ENCODE measurements at regions not wholly inside any gene's neighbourhood (a gene's known extent, or its start where the extent isn't known, plus 50 kb on each side); places are given as distances from the start of the nearest gene placed in this dataset.

DNA sequence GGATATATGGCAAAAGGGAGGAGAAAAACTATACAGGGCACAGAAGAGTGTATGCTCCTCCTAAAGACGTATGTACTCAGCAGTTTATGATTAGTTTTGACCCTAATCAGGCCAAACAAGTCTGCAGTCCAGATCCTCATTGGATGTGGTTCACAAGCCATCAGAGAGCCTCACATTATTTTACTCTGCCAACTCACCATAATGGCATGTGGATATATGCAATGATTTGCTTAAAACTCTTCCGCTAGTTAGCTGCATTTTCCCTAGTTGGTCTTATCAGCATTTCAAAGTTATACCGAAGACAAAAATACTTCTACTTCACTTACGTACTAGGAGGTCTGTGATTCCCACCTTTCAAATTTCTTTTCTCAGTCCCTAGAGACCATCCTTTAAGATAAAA lies 198.4 kb downstream of the CMPK2 start:
- no peak for DNase-seq (ENCODE audit: low spot score)

DNA sequence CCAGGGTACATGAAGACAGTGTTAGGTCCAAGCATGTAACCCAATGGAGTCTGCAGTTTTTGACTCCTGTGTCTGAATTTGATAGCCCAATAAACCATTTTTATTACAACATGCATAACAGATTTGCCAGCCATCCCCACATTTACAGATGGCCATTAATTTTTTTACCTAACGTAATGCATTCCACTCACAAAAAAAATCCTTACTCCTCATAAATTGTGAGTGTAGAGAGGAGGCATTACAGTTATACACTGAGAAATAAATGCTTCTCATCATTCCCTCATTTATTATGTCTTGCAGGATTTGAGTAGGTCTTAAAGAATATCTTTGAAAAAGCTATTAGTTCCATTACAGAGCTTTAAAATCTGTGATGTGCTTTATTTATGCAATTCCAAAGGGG lies 193.8 kb downstream of the CMPK2 start:
- DNase-seq (ENCODE audit: low spot score) = no peak

DNA sequence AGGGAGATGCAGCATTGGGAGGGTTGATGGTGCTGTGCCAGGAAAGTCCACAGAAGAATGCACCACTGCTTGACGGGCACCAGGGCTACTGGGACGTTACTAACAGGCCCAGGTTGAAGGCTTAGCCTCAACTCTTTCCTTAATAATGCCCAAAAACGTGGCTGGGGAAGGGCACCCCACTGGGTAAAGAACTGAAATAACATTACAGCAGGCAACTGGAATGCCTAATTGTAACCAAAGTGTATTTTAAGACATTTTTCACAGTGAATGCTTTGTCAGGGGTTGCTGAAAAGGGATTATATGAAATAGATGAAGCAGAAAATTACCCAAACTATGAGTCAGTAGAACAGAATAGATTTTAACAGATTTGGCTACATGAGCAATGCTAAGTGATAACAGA lies 191.3 kb downstream of the CMPK2 start:
- no peak for DNase-seq (ENCODE audit: low spot score)

DNA sequence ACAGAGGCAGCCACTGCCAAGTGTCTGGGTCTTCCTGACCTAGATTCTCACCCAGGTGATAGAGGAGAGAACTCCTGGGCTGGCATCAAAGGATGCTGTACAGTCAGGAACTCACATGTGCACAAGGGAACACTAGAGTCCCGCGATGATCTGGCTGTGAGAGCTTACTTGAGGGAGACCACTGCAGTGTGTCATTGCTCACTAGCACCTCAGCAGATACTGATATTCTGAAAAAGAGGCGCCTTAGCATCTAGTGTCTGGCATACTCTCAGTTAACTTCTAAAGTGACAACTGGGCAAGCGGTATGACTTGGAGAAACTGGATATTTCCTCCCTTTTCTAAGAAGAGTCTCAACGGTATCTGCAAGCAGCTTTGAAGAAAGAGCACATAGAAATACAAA lies 189.9 kb downstream of the CMPK2 start:
- no peak for DNase-seq (ENCODE audit: low spot score)

DNA sequence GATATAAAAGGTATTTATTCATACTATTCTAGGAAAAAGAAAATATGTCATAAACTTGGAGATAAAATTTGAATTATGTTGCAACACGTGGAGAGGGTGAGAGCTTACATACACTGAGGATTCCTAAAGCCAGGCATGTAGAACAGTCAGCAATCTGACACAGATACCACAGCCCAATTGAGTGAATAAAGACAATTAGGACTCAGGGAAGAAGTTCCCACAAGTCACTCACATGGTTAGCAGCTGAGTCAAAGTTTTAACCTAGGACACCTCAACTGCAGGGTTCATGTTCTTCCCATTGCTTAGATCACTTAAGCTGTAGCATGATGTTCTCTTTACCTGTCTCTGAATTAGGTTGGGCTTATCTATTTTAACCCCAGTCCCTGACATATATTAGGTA lies 189.5 kb downstream of the CMPK2 start:
- DNase-seq (ENCODE audit: low spot score) = no peak

DNA sequence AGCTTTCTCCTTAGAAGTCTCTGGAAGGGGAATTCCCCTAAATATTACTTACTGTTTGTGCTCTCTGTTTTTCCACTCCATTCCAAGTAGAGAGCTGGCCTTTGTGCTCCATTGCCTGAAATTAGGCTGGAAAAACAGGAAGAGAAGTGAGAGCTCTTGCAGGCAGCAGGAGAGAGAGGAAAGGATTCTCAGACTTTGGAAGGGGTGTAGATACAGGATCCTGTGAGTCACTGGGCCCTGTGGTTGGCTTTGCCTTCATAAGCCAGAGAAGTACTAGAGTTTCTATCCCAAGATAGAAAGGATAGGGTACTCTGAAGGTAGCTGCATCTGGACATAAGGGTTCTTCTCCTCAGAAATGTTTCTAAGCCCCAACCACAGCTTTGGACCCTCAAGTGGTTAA lies 188.9 kb downstream of the CMPK2 start:
- no peak for DNase-seq (ENCODE audit: low spot score)

DNA sequence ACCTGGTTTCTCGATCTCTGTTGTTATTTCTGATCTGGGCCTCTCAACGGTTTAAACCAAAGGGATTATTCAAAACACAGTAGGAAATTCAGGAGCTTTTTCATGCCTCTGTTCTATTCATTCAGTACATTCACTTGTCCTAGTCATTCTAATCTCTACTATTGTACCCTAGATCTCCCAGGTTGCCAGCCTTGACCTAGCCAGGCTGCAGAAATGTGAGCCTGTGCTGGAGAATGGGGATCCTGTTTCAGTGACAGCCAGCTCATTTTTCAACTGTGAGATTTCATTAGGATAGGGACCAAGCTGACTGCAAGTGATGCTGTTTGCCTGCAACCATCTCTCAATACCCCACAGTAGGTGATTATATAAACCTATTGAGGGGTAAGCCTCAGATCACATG lies 186.2 kb downstream of the CMPK2 start:
- DNase-seq (ENCODE audit: low spot score) = no peak

DNA sequence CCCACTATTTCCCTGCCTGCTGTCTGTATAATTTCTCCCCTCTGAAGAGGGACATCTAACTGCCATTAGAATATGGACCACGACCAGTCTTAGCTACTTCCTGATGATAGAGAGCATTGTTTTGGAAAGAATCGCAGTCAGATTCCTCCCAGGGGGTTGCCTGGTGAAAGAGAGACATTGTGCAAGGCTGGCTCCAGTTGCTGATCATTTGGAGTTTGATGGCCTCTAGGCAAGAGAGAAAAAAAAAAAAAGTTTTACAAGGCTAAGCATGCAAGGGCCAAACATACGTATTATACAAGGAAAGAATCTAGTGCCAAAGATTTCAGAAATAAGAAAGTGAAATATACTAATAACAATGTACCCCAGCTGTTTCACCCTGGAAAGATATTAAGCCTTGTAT lies 182.2 kb downstream of the CMPK2 start:
- DNase-seq (ENCODE audit: low spot score) = no peak

DNA sequence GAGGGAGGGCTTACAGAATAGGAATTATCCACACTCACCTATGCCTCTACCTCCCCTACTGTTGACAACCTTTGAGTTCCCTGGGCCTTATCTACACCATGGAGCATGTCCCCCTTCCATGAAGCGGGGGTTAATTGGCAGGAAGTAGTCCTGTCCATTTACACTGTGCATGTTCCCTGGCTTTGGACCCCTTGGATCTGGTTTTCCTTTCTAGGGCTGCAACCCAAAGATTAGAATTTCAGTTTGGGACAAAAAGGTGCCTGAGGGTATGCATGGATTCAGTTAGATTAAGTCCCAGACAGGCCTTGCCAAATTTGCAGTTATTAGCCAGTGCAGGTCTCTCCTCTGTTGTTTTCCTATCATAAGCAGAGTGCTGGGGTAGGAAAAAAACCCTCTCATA lies 180.3 kb downstream of the CMPK2 start:
- DNase-seq (ENCODE audit: low spot score) = no peak

DNA sequence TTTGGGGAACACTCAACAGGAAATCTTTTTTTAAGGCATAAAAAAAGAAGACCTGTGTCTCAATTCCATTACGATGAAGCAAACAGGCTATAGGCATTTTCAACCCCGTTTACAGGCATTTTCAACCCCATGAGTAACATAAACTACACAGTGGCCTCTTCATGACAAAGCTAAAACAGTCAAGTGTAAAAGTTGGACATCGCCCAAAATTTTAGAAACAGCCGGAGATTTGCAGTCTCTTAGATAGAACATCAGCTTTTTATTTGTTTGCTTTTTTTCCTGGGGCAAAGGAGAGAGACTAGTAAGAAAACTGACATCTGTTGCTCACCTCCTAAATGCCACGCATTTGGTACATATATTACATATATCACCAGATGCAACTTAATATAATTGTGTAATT lies 173.7 kb downstream of the CMPK2 start:
- DNase-seq (ENCODE audit: low spot score) = no peak

DNA sequence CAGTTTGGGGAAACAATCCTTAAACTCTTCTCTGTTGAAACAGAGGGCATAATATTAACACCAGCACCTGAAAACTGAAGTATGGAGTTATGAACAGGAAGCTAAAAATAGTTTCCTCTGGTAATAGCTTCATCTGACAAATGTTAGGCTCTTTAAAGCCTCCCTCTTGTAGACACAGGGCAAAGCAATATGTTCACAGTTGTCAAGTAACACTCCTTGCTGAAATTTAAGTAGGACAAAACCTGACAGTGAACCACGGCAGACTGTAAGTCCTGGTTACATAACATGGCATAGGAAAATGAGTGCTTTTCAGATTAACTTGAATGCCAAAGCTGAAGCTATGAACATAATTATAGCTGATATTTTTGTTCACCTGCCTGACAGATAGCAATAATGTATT lies 172.9 kb downstream of the CMPK2 start:
- no peak for DNase-seq (ENCODE audit: low spot score)

DNA sequence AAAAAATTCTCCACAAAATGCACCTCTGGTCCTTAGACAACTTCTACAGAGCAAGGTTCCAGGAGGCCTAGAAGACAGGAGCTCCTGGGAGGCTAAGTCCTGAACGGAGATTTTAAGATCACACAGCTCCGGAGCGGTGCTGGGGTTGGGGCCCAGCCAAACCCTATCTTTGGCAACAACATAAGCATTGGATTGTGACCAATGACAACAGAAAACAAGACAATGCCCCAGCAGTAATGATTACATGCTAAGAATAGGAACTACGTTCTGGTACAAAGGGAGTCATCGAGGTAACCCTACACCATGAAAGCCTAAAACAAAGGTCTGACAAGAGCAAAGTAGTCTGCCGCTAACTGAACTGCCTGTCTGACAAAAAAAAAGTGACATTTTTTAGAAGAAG lies 171.2 kb downstream of the CMPK2 start:
- no peak for DNase-seq (ENCODE audit: low spot score)

DNA sequence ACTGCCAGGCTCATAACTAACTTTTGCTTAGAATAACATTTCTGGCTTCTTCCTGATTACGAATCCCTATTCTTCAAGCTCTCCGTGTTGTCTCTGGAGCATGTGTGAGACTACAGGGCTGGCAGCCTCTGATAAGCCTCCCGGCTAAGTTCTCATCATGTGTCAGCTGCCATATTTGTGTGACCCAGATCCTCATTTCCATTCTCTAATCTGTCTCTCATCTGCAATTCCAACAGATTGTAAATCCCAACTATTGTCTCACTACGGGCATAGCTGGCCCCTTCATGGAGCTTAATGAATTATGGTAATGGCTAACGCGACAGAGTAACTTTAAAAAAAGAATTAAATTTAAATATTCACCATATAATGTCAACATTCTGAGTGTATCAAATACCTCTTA lies 165.4 kb downstream of the CMPK2 start:
- no peak for DNase-seq (ENCODE audit: low spot score)

DNA sequence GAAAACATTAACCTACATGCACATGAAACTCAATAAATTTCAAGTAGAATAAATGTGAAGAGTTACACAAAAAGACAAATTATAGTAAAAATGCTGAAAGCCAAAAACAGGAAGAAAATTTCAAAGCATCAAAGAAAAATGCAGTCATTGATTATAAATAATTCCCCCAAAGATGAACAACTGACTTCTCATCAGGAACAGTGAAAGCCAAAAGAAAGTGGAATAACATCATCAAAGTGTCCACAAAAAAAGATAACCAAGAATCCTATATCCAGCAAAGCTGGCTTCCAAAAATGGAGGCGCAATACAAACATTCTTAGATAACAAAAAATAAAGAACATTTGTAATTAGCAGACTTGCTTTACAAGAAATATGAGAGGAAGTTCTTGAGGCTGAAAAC lies 161.6 kb downstream of the CMPK2 start:
- DNase-seq (ENCODE audit: low spot score) = no peak

DNA sequence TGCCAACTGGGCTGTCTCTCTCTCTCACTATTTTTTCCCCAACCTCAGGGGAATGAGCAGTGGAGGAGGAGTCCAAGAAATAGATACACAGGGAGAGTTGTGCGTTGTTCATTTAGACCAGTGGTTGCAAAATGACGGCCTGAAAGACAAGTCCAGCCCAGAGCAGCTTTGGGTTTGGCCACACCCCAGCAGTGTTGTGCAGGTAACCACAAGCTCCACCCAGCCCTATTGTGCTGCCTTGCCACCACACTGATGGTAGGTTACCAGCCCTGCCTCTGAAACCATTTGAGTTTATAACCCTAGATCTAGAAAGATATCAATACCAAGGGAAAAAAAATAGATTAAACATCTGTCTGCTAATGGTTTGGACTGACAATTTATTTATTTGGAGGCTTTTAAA lies 144.3 kb downstream of the CMPK2 start:
- DNase-seq (ENCODE audit: low spot score) = no peak

DNA sequence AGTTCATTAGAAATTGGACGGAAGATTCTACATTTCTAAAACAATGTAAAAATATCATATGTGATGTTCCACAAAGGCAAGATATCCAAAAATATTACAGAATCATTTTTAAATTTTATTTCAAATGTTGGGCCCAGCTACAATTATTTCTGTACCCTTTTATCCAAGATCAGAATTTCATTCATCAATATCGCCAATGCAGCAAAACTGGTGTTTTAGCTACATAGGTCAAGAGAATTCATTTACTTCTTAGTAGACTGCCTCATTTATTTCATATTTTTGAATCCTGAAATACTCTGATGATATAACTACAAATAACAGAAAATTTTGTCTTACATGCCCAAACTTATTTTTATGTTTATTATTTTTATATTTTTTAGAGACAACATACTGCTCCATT lies 143.1 kb downstream of the CMPK2 start:
- no peak for DNase-seq (ENCODE audit: low spot score)

DNA sequence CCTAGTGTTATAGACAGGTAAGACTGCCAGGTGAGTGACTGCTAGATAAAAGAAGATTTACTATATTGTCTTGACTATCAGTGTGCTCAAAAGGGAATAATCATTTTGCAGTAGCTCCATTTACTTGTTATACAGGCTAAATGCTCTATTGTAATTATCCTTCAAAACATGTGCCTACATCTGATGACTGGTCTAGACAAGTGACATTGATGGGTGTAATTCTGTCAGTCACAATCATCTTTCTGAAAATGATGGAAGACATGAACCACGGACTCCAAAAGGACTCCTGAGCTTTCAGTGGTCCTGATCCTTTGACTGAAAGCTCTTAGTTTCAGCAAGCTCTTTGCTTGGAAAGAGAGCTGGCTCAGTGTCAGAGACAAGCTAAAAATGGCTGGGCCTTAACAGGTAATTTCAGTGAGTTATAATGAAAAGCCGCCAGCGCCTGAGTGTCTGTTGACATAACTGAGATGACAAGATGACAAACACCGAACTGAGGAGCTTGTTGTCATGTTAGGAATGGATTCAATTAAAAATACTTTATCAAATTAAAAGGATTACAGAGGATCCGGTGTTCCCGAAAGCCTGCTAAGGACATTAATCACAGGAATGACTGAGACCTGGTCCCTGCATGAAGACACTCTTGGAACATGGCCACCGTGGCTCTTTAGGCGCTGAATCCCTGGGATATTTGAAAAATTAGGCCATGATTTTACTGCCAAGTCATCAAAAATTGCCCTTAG lies 141.7 kb downstream of the CMPK2 start:
- no peak for DNase-seq (ENCODE audit: low spot score)

DNA sequence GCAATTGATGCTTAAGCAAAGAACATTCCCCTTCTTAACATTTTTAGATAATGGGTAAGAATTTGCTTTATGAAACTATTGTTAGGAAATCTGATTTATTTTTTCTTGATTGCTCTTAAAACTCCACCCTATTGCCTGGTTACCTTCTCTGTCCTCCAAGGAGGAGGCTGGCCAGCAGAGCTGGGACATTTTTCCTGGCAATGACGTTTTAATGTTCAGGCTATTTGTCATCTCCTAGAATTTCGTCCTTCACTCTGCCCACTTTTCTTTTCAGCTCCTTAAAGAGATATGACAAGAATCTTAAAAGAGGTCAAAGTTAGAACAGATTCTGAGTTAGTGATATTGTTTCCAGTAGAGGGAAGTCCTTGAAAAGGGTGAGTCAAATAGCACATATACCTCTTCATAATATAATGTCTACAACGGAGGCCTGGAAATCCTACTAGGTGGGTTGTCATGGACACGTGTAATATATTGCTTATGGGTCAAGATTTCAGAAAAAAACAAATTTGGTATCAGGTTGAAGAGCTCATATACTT lies 141.0 kb downstream of the CMPK2 start:
- DNase-seq (ENCODE audit: low spot score) = no peak

DNA sequence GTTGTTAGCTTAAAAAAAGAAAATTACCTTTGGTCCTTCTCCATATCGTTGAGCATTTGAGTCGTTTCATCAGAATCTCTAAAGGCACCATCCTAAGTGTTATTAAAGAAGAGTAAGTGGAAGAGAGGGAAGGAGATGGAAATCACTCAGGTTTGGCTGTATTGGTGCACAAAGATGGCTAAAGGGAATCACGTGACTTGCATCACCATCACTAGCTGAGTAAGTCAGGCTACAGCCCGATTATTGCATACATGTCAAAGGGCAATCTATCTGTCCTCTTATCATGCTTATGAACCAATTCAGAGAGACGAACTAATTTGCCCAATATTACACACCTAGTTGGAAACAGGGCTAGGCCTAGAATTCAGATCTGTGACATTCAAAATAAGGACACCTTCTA lies 137.6 kb downstream of the CMPK2 start:
- DNase-seq (ENCODE audit: low spot score) = no peak

DNA sequence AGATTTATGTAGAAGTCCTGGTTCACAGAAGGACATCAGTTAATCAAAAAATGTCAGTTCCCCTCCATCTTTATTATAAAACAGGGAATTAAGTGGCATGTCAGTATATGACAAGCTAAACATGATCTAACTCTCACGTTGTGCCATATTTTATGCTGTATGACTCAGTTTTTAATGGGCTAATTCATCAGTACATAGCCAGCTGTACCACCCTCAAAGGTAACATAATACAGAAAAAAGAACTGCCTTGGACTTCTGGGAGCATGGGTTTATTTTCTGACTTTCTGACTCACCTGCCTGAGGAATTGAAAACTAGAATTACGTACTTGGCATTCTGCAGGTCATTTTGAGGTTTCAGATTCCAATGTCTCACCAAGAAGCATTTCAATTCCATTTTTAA lies 135.7 kb downstream of the CMPK2 start:
- no peak for DNase-seq (ENCODE audit: low spot score)

DNA sequence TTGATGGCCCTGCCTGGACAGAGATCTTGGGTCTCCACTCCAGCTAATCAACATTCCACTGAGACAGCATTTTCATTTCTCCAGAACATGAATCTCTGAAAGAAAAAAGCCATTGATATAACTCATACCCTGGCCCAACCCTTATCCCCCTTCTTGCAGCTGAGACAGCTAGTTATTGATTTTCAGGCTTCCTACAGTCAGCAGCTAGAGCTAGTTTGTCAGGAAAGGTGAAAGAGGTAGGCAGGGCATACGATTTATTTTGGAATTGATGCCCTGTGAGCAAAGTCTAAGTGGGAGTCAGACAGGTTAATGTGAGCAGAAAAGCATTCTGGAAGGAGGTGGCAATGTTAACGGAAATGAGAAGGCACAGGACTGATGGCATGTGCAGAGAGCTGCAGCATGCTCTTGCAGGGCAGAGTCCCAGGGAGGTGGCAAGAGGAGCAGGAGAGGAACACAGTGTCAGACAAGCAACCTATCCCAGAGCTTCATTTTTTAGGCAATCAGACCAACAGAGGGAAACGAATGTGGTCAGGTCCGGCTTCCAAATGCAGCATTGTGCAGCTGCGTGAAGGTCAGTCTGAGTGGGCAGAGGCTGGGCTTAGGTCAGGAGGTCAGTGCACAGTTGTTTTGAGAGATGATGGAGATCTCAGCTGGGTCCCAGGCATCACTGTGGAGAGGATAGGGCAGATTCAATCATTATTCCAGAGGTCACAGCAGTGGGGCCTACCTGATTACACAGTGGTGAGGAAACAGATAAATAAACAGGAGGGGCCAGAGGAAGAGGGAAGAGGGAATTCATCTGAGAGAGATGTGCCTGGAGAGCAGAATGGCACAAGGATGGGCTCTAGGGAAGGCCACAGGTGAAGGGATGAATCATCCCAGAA lies 134.8 kb downstream of the CMPK2 start:
- DNase-seq (ENCODE audit: low spot score) = no peak

DNA sequence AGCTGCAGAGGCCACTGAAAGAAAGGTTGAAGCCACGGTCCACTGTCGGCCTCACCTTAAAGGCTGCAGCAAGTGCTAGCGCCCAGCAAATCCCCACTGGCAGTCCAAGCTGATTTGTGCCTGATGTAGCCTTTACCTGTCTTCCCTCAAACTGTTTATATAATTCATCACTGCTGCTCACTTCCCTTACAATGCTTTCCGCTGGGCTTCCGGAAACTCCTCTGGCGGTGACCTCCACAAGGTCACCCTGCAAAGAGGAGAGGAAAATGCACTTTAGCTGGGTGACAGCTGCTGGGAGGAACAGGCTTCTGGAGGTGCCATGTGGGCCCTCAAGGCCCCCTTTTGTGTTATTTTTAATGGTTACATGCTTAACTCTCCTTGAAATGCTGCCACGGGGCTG lies 126.2 kb downstream of the CMPK2 start:
- no peak for DNase-seq (ENCODE audit: low spot score)

DNA sequence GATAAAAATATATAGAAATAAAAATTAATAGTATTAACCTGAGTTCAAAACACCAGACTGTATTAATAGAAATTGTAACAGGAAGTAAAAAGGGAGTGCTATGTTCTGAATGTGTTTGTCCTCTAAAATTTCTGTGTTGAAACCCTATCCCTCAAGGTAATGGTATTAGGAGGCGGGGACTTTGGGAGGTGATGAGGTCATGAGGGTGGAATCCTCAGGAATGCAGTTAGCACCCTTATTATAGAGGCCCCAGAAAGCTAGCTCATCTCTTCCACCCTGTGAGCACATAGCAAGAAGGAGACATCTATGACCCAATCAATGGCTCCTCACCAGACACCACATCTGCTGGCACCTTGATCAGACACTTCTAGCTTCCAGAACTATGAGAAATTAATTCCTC lies 124.5 kb downstream of the CMPK2 start:
- no peak for DNase-seq (ENCODE audit: low spot score)

Data from ecto neural progenitor cell (in vitro differentiated cells).